ENCODE measurements at regions not wholly inside any gene's neighbourhood (a gene's known extent, or its start where the extent isn't known, plus 50 kb on each side); places are given as distances from the start of the nearest gene placed in this dataset.

DNA sequence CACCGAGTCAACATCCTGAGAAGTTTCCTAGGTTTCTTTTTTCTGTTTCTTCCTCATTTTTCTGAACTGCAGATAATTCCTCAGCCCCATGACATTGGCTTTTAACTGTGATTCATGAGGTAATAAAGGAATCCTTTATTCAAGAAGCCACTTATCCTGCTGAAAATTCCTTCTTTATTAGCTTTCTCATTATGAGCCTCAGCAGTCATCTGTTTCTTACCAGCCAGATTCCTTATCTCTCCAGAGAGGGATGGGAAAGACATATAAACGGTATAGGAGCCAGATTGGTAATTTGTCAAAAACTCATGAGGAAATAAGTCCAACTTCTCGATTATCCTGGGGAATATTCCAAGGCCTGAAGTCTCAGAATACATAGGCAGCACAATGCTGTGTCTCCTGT is 465.4 kb downstream of the ICE1 start:
- H3K9me3 Mint-ChIP-seq, result no peaks in the 10 kb centered on the region
- no peak overlapping the region for H3K4me3 Mint-ChIP-seq
- no peak overlapping the region for H3K27ac Mint-ChIP-seq
- POLR2A ChIA-PET, result no interaction called here
- ATAC-seq (no peak), DNase-seq (ENCODE audit: low spot score) (no peak)
- CTCF ChIA-PET, result interaction anchor here (0.9 to 1.6 kb wide), 13 partner anchors 12 to 567 kb away, joined by 3 to 14 read pairs (median 5); no protein-coding TSS in a partner anchor
- no peak for TF ChIP-seq OVOL2 (CRISPR knock-in tag; IDR thresholded peaks at IDR 0.05; ENCODE audit: borderline replicate concordance)
- H3K36me3 Mint-ChIP-seq, result no peaks in the 10 kb centered on the region
- H3K27me3 Mint-ChIP-seq (ENCODE audit: low read depth), result peaks cover 10% of the 10 kb centered on the region
- H3K4me1 Mint-ChIP-seq, result no peaks in the 10 kb centered on the region; the same call in 1 of the 2 replicates

DNA sequence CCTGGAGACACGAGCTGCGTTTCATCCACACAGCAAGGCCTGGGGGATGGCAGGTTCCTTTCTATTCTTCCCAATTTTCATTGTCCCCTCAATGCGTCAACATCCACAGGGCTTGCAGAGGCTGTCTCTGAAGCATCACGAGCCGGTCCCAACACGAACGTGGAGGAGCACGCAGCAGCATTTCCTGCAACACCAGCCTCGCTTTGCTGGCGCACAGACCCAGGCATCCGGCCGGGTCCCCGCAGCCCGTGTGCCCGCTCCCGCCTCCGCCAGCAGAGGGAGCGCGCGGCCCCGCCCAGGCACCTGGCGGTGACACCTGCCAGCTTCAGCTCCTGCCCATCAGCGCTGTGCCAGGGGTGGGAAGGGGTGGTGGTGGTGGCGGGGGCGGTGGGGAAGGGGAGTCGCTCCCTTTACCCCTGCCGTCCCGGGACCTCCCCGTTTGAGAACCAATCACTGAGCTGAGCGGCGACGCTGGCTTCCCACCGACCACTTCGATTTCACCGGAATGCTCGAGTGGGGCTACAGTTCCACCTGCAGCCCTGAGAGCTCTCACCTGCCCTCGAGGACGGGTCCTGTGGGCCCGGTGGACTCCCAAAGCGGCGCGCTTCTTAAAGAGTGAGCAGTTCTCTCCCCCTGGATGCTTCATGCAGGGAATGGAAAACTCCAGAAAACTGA is 464.5 kb downstream of the ICE1 start:
- ChIA-PET POLR2A (no interaction called here), CTCF (interaction anchor here (0.6 to 1.6 kb wide), 26 partner anchors 13 to 686 kb away, joined by 3 to 14 read pairs (median 4); no protein-coding TSS in a partner anchor)

DNA sequence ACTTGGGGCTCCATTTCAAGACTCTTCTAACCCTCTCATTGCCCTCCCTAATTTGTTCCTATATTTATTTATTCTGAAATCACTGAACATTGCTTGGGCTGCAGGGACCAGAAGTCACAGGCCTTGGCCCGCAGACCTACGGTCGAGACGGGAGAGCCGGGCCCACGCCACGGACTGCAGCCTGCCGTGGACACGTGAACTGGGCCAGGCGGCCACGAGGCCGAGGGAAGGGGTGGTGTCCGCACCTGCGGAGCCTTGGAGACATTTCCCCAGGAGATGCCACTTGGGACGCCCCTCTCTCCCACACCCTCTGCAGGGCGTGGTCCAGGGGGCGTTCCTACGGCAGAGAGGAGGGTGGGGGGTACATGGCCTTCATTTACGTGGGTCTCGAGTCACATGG is 463.9 kb downstream of the ICE1 start:
- no peaks in the 10 kb centered on the region; the same call in 1 of the 2 replicates for H3K4me1 Mint-ChIP-seq
- no peaks in the 10 kb centered on the region for H3K36me3 Mint-ChIP-seq
- POLR2A ChIA-PET, result no interaction called here
- no peak for DNase-seq (ENCODE audit: low spot score)
- no peak overlapping the region for H3K27ac Mint-ChIP-seq
- CTCF ChIA-PET, result interaction anchor here (0.6 to 1.6 kb wide), 17 partner anchors 15 to 549 kb away, joined by 3 to 14 read pairs (median 4); no protein-coding TSS in a partner anchor
- peaks cover 10% of the 10 kb centered on the region for H3K27me3 Mint-ChIP-seq (ENCODE audit: low read depth)
- no peak overlapping the region for H3K4me3 Mint-ChIP-seq
- TF ChIP-seq ETV6 (CRISPR knock-in tag; IDR thresholded peaks at IDR 0.05) (no peak), IRF2 (CRISPR knock-in tag; IDR thresholded peaks at IDR 0.05; ENCODE audit: borderline replicate concordance, low read depth) (no peak)
- no peak; the same call in 1 of the 2 replicates for ATAC-seq
- no peaks in the 10 kb centered on the region for H3K9me3 Mint-ChIP-seq

More for the DNA sequence above, 464.5 kb downstream of the ICE1 start:
- TF ChIP-seq OVOL2 (CRISPR knock-in tag; IDR thresholded peaks at IDR 0.05; ENCODE audit: borderline replicate concordance), result no peak
- TF ChIP-seq, protein P1, sequence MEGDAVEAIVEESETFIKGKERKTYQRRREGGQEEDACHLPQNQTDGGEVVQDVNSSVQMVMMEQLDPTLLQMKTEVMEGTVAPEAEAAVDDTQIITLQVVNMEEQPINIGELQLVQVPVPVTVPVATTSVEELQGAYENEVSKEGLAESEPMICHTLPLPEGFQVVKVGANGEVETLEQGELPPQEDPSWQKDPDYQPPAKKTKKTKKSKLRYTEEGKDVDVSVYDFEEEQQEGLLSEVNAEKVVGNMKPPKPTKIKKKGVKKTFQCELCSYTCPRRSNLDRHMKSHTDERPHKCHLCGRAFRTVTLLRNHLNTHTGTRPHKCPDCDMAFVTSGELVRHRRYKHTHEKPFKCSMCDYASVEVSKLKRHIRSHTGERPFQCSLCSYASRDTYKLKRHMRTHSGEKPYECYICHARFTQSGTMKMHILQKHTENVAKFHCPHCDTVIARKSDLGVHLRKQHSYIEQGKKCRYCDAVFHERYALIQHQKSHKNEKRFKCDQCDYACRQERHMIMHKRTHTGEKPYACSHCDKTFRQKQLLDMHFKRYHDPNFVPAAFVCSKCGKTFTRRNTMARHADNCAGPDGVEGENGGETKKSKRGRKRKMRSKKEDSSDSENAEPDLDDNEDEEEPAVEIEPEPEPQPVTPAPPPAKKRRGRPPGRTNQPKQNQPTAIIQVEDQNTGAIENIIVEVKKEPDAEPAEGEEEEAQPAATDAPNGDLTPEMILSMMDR (IDR thresholded peaks at IDR 0.05), result peak; percentile 79
- TF ChIP-seq, protein P2, sequence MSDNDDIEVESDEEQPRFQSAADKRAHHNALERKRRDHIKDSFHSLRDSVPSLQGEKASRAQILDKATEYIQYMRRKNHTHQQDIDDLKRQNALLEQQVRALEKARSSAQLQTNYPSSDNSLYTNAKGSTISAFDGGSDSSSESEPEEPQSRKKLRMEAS (CRISPR knock-in tag; IDR thresholded peaks at IDR 0.05), result peak; percentile 46; the same call in 1 of the 2 replicates
- Mint-ChIP-seq H3K4me1 (no peaks in the 10 kb centered on the region; the same call in 1 of the 2 replicates), H3K36me3 (no peaks in the 10 kb centered on the region), H3K27ac (no peak overlapping the region), H3K4me3 (peak overlapping the region; percentile 39; the same call in 1 of the 2 replicates), H3K27me3 (ENCODE audit: low read depth) (peaks cover 10% of the 10 kb centered on the region), H3K9me3 (no peaks in the 10 kb centered on the region)
- peak; percentile 76 for DNase-seq (ENCODE audit: low spot score)
- peak; percentile 97 for ATAC-seq

DNA sequence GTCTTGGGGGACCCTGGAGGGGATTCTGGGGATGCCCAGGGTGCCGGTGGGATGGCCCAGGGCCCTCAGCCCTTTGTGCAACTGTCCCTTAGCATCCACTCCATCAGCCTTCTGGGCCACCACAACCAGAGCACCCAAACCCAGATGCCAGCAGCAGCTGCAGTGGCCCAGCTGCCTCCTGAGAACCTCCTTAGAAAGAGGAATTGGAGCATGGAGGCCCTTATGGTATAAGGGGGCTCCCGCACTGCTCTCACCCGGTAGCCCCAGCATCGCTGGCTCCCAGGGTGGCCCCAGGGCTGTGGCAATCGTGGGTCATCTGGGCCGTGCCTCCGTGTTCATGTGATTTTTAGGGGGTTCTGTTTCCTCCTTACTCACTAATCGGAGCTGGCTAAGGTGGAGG is 463.3 kb downstream of the ICE1 start:
- DNase-seq (ENCODE audit: low spot score), result no peak
- Mint-ChIP-seq H3K27me3 (ENCODE audit: low read depth) (peaks cover 10% of the 10 kb centered on the region), H3K4me1 (no peaks in the 10 kb centered on the region; the same call in 1 of the 2 replicates), H3K4me3 (no peak overlapping the region), H3K27ac (no peak overlapping the region), H3K9me3 (no peaks in the 10 kb centered on the region), H3K36me3 (no peaks in the 10 kb centered on the region)
- ATAC-seq, result no peak
- ChIA-PET CTCF (no interaction called here), POLR2A (no interaction called here)
- no peak for TF ChIP-seq JUN (CRISPR knock-in tag; IDR thresholded peaks at IDR 0.05)
- no peak for TF ChIP-seq ZNF317 (CRISPR knock-in tag; IDR thresholded peaks at IDR 0.05; ENCODE audit: borderline replicate concordance, low read depth)
- no peak for TF ChIP-seq ZNF423 (CRISPR knock-in tag; IDR thresholded peaks at IDR 0.05)
- TF ChIP-seq, protein P3, sequence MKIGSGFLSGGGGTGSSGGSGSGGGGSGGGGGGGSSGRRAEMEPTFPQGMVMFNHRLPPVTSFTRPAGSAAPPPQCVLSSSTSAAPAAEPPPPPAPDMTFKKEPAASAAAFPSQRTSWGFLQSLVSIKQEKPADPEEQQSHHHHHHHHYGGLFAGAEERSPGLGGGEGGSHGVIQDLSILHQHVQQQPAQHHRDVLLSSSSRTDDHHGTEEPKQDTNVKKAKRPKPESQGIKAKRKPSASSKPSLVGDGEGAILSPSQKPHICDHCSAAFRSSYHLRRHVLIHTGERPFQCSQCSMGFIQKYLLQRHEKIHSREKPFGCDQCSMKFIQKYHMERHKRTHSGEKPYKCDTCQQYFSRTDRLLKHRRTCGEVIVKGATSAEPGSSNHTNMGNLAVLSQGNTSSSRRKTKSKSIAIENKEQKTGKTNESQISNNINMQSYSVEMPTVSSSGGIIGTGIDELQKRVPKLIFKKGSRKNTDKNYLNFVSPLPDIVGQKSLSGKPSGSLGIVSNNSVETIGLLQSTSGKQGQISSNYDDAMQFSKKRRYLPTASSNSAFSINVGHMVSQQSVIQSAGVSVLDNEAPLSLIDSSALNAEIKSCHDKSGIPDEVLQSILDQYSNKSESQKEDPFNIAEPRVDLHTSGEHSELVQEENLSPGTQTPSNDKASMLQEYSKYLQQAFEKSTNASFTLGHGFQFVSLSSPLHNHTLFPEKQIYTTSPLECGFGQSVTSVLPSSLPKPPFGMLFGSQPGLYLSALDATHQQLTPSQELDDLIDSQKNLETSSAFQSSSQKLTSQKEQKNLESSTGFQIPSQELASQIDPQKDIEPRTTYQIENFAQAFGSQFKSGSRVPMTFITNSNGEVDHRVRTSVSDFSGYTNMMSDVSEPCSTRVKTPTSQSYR (CRISPR knock-in tag; IDR thresholded peaks at IDR 0.05), result no peak
- TF ChIP-seq, protein P4, sequence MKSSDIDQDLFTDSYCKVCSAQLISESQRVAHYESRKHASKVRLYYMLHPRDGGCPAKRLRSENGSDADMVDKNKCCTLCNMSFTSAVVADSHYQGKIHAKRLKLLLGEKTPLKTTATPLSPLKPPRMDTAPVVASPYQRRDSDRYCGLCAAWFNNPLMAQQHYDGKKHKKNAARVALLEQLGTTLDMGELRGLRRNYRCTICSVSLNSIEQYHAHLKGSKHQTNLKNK (CRISPR knock-in tag; IDR thresholded peaks at IDR 0.05), result no peak
